ENCODE measurements at regions not wholly inside any gene's neighbourhood (a gene's known extent, or its start where the extent isn't known, plus 50 kb on each side); places are given as distances from the start of the nearest gene placed in this dataset.

GRCh38 chr6:144835322-144835973, 550.3 kb downstream of the UTRN start:
- DNase-seq (ENCODE audit: low spot score) (no peak), ATAC-seq (no peak)
- no peaks in the 10 kb centered on the region for H3K9me3 Mint-ChIP-seq
- no peak overlapping the region for H2AFZ ChIP-seq
- TF ChIP-seq EZH2 (IDR thresholded peaks at IDR 0.05; ENCODE audit: low read depth, unreplicated experiment) (no peak), STAT1 (IDR thresholded peaks at IDR 0.05; ENCODE audit: unreplicated experiment) (no peak)
- H3K4me3 ChIP-seq = no peak overlapping the region
- H3K27me3 Mint-ChIP-seq (ENCODE audit: insufficient read depth, low read depth, poor library complexity) = peaks cover 2% of the 10 kb centered on the region
- no peak overlapping the region for H3K27ac Mint-ChIP-seq
- H4K20me1 ChIP-seq (replicated peaks; ENCODE audit: insufficient read depth) = no peaks in the 10 kb centered on the region
- H3K4me2 ChIP-seq = no peak overlapping the region
- H3K27ac ChIP-seq (ENCODE audit: low read depth) = no peak overlapping the region
- H3K4me1 ChIP-seq (ENCODE audit: insufficient read depth) = no peaks in the 10 kb centered on the region
- no peaks in the 10 kb centered on the region for H3K27me3 ChIP-seq (ENCODE audit: insufficient read depth)
- peaks cover 3% of the 10 kb centered on the region; the same call in 2 of the 3 replicates for H3K36me3 Mint-ChIP-seq (ENCODE audit: low read depth)
- H3F3A ChIP-seq (replicated peaks; ENCODE audit: low read depth) = no peaks in the 10 kb centered on the region
- no peak overlapping the region for H3K4me3 Mint-ChIP-seq
- H3K79me2 ChIP-seq (replicated peaks; ENCODE audit: insufficient read depth) = no peaks in the 10 kb centered on the region
- no peaks in the 10 kb centered on the region for H3K4me1 Mint-ChIP-seq
- no peaks in the 10 kb centered on the region for H3K9me2 ChIP-seq (ENCODE audit: insufficient read depth)
- no peaks in the 10 kb centered on the region for H3K36me3 ChIP-seq (ENCODE audit: insufficient read depth)

GRCh38 chr6:144840619-144841018, 555.5 kb downstream of the UTRN start:
- no peaks in the 10 kb centered on the region for H3K79me2 ChIP-seq (replicated peaks; ENCODE audit: insufficient read depth)
- Mint-ChIP-seq H3K27me3 (ENCODE audit: insufficient read depth, low read depth, poor library complexity) (peaks cover under 1% of the 10 kb centered on the region), H3K4me1 (no peaks in the 10 kb centered on the region; the same call in 2 of the 3 replicates), H3K36me3 (ENCODE audit: low read depth) (peaks cover 13% of the 10 kb centered on the region; the same call in 2 of the 3 replicates), H3K9me3 (no peaks in the 10 kb centered on the region), H3K27ac (no peak overlapping the region), H3K4me3 (no peak overlapping the region)
- H3F3A ChIP-seq (replicated peaks; ENCODE audit: low read depth) = no peaks in the 10 kb centered on the region
- no peaks in the 10 kb centered on the region for H3K4me1 ChIP-seq (ENCODE audit: insufficient read depth)
- no peak for DNase-seq (ENCODE audit: low spot score)
- no peaks in the 10 kb centered on the region for H4K20me1 ChIP-seq (replicated peaks; ENCODE audit: insufficient read depth)
- no peaks in the 10 kb centered on the region for H3K9me2 ChIP-seq (ENCODE audit: insufficient read depth)
- H3K27ac ChIP-seq (ENCODE audit: low read depth) = no peak overlapping the region
- H3K4me2 ChIP-seq = no peak overlapping the region
- TF ChIP-seq EZH2phosphoT487 (IDR thresholded peaks at IDR 0.05; ENCODE audit: unreplicated experiment) (no peak), ZNF331 (CRISPR knock-in tag; IDR thresholded peaks at IDR 0.05; ENCODE audit: low read depth) (no peak), REST (IDR thresholded peaks at IDR 0.05; ENCODE audit: unreplicated experiment) (no peak), JUNB (IDR thresholded peaks at IDR 0.05; ENCODE audit: unreplicated experiment) (no peak), STAT1 (IDR thresholded peaks at IDR 0.05; ENCODE audit: unreplicated experiment) (no peak), POLR2AphosphoS5 (IDR thresholded peaks at IDR 0.05; ENCODE audit: low read depth) (no peak), EZH2 (IDR thresholded peaks at IDR 0.05; ENCODE audit: low read depth, unreplicated experiment) (no peak)
- ATAC-seq = no peak
- H3K36me3 ChIP-seq (ENCODE audit: insufficient read depth) = no peaks in the 10 kb centered on the region
- no peak overlapping the region for H2AFZ ChIP-seq
- no peak overlapping the region for H3K4me3 ChIP-seq
- no peaks in the 10 kb centered on the region for H3K27me3 ChIP-seq (ENCODE audit: insufficient read depth)

Measured in GM23338 (cell line).